Stomach (tissue), 8 donors: ENCODE measurements at regions not wholly inside any gene's neighbourhood (a gene's known extent, or its start where the extent isn't known, plus 50 kb on each side); places are given as distances from the start of the nearest gene placed in this dataset.

Source experiments
- DNase-seq, 2 donors: peaks; one replicate each; pipeline versions ENCODE4 v3.0.0 to v3.0.0-alpha.2; 2013 to 2019
- H3K27ac ChIP-seq, 5 donors: fragments of 200-600 bp in 4 of 5; sonication (generic) in 4 of 5; one replicate each; pipeline ENCODE4 v1.5.1; 2013 to 2019; ENCODE audit warnings: mild to moderate bottlenecking in 1 of 5, moderate library complexity in 1 of 5
- H3K27me3 ChIP-seq, 3 donors: fragments of 200-600 bp; sonication (generic); one replicate each; pipeline ENCODE4 v1.5.1; 2017 to 2019; ENCODE audit warnings: mixed run types in 1 of 3
- H3K36me3 ChIP-seq, 4 donors: fragments of 200-600 bp; sonication (generic); 1 replicate in 3 of 4; 2 replicates in 1 of 4; pipeline ENCODE4 v1.5.1; 2016 to 2019
- H3K4me1 ChIP-seq, 4 donors: fragments of 200-600 bp; sonication (generic); one replicate each; pipeline ENCODE4 v1.5.1; 2016 to 2019
- H3K4me3 ChIP-seq, 4 donors: fragments of 200-600 bp; sonication (generic) in 3 of 4; one replicate each; pipeline ENCODE4 v1.5.1; 2016 to 2019; ENCODE audit warnings: mild to moderate bottlenecking in 1 of 4
- H3K9me3 ChIP-seq, 4 donors: fragments of 200-600 bp; sonication (generic); one replicate each; pipeline ENCODE4 v1.5.1; 2016 to 2019
- EP300 ChIP-seq: sonication (generic); formaldehyde crosslinking; IDR thresholded peaks from one replicate; pipeline ENCODE4 v1.6.1; 2017; ENCODE audit warnings: antibody characterized with exemption
- POLR2A ChIP-seq, 4 donors: fragments of 450-650 bp; IDR thresholded peaks; one replicate each; pipeline ENCODE4 v1.6.1; 2016; ENCODE audit warnings: antibody characterized with exemption in 4 of 4, control low read depth in 2 of 4, mild to moderate bottlenecking in 1 of 4, moderate library complexity in 1 of 4
- POLR2AphosphoS5 ChIP-seq, 3 donors: sonication (generic); formaldehyde crosslinking; IDR thresholded peaks; one replicate each; pipeline ENCODE4 v1.6.1; 2016; ENCODE audit warnings: antibody characterized with exemption in 3 of 3
- WGBS, 5 donors: extraction: QIAGEN DNeasy Blood & Tissue Kit in 3 of 5; methylation state at CpG; one replicate each; pipeline versions ENCODE4 v1.1.5 to v1.1.7; 2013 to 2018; 5-methylcytosine and 5-hydroxymethylcytosine counted together
- intact Hi-C: fragments of 100-400 bp; cut with DNase I; formaldehyde crosslinking; loops from one replicate; pipeline ENCODE4 v1.15.1; 2023; ENCODE audit warnings: low total_unique reads
- TF ChIP-seq, protein P1 (sequence below), 7 experiments: fragments of 450-650 bp in 4 of 7; fragments of 200-600 bp in 3 of 7; sonication (generic) in 3 of 7; IDR thresholded peaks; one replicate each; pipeline ENCODE4 v1.5.1; 2016 to 2019; ENCODE audit warnings: antibody characterized with exemption in 7 of 7, control low read depth in 2 of 7, mild to moderate bottlenecking in 1 of 7
- donor health status: healthy with polysubstance abuse.
- donor health status: Bipolar disorder and iron deficiency.
- donor health status: healthy.

DNA sequence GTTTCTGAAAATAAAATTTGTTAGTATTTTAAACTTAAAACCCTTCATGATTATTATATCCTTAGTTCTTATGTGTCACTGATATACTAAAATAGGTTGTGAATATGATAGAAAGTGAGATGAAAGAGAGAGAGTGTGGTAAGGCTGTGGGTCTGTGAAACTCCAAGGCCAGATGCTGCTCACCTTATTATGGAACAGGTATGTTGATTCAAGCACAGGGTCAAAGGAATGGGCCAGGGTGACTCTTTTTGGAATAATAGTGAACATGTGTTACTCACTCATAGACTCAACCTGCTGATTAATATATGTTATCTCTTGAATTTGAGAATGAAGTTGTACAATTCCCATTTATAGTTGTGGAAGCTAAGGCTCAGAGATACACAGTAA is 70.7 kb upstream of the FN1 start:
- Histone ChIP-seq H3K27ac (peak overlapping the region in 4 of 5 donors; percentile 52 to 66 (median 56)), H3K27me3 (no peaks in the 10 kb centered on the region), H3K36me3 (no peaks in the 10 kb centered on the region), H3K4me3 (no peak overlapping the region), H3K4me1 (peaks cover 0 to 17% (median 5%) of the 10 kb centered on the region in 4 donors), H3K9me3 (no peaks in the 10 kb centered on the region)
- intact Hi-C loops, result no loop called here
- no peak for TF ChIP-seq EP300
- no peak for TF ChIP-seq POLR2A (IDR thresholded peaks at IDR 0.05)
- TF ChIP-seq, protein P1, sequence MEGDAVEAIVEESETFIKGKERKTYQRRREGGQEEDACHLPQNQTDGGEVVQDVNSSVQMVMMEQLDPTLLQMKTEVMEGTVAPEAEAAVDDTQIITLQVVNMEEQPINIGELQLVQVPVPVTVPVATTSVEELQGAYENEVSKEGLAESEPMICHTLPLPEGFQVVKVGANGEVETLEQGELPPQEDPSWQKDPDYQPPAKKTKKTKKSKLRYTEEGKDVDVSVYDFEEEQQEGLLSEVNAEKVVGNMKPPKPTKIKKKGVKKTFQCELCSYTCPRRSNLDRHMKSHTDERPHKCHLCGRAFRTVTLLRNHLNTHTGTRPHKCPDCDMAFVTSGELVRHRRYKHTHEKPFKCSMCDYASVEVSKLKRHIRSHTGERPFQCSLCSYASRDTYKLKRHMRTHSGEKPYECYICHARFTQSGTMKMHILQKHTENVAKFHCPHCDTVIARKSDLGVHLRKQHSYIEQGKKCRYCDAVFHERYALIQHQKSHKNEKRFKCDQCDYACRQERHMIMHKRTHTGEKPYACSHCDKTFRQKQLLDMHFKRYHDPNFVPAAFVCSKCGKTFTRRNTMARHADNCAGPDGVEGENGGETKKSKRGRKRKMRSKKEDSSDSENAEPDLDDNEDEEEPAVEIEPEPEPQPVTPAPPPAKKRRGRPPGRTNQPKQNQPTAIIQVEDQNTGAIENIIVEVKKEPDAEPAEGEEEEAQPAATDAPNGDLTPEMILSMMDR (IDR thresholded peaks at IDR 0.05), result no peak
- TF ChIP-seq POLR2AphosphoS5 (IDR thresholded peaks at IDR 0.05), result no peak
- no peak for DNase-seq

DNA sequence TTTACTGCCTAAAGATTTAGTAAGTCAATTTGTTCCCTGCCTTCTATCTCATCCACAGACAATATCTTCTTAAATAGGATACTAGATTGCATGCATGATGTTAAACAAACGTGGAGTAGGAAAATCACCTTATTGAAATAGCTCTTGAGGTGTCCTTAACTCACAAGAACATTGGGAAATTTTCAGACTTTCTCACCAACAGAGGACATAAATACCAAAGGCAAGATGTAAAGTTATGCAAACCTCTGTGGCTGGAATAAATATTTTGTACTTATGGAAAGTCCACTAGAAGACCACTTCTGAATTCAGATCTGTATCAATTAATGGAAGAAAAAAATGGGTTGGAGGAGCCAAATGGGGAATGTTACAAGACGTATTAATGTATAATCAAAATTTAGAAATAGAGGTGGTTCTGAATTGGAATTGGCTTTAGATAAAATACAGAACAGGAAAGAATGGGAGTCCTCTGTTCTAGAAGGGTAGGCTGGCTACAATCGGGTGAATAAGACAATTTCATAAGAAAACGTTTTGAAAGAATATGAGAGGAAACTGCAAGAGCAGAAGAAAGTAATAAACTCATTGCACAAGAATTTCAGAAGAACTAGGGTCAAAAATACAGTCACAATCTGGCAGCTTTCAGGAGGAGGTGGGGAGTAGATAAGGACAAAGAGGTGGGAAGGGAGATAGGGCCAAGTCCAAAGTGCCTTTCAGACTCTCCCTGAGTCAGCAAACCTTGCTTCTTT is 69.3 kb upstream of the FN1 start:
- Histone ChIP-seq H3K4me1 (peaks cover 0 to 17% (median 5%) of the 10 kb centered on the region in 4 donors), H3K36me3 (no peaks in the 10 kb centered on the region), H3K27ac (peak overlapping the region in 4 of 5 donors; percentile 52 to 66 (median 56)), H3K4me3 (peak overlapping the region in 3 of 4 donors; percentile 15 to 30 (median 23)), H3K27me3 (no peaks in the 10 kb centered on the region), H3K9me3 (no peaks in the 10 kb centered on the region)
- TF ChIP-seq, protein P1 (IDR thresholded peaks at IDR 0.05), result no peak
- TF ChIP-seq POLR2AphosphoS5 (IDR thresholded peaks at IDR 0.05) (peak in 1 of 3 donors; percentile 56), POLR2A (IDR thresholded peaks at IDR 0.05) (no peak), EP300 (no peak)
- peak in 1 of 2 donors; percentile 67 for DNase-seq
- intact Hi-C loops, result no loop called here
- 35 to 50% (median 48%) methylated on average over 4 of the region's 4 CpGs for WGBS, 5 donors

DNA sequence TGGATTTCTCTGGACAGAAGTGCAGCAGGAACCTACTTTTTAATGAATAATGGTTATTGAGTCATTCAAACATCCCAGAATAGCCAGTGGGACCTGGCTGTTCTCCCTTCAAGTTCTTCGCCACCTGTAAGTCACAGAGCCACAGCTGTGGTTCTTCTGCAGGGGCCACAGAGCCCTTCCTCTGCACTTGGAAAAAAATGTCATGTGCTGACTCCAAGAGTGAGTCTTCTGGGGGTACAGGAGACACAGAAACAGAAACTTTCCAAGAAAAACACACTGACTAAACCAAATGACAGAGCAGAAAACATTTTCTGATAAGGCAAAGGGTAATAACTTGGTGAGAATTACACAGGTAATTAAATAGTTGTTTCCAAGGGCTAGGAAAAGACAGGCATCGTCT is 68.7 kb upstream of the FN1 start:
- 80 to 87% (median 82%) methylated on average over 2 of the region's 2 CpGs for WGBS, 5 donors
- no peaks in the 10 kb centered on the region for H3K36me3 ChIP-seq
- no peak for DNase-seq

DNA sequence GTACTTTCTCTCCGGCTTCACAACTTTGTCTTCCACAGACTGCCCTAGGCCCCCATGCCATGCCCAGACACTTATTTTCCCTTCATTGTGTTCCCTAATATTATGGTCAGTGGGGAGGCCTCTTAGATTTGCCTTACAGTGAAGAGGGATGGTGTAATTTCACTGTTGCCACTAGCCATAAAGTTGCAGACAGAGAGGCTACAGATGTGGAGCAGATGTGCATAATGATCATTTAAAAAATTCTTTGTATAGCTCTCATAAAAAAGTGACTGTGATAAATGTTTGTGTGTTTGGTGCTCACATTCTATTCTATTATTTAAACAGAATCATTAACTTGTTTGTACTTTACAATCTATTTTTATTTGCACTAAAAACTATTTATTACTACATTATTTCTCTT is 67.5 kb upstream of the FN1 start:
- DNase-seq, result no peak
- WGBS, 5 donors, result 96 to 100% (median 100%) methylated on average over 1 of the region's 1 CpG
- TF ChIP-seq, protein P1 (IDR thresholded peaks at IDR 0.05), result no peak
- TF ChIP-seq POLR2A (IDR thresholded peaks at IDR 0.05) (no peak), EP300 (no peak), POLR2AphosphoS5 (IDR thresholded peaks at IDR 0.05) (no peak)

More for the DNA sequence above, 68.7 kb upstream of the FN1 start:
- H3K4me1 ChIP-seq, result peaks cover 0 to 17% (median 5%) of the 10 kb centered on the region in 4 donors
- H3K27me3 ChIP-seq, result no peaks in the 10 kb centered on the region
- no peaks in the 10 kb centered on the region for H3K9me3 ChIP-seq
- H3K4me3 ChIP-seq, result no peak overlapping the region
- intact Hi-C loops, result no loop called here
- no peak for TF ChIP-seq POLR2AphosphoS5 (IDR thresholded peaks at IDR 0.05)
- TF ChIP-seq, protein P1 (IDR thresholded peaks at IDR 0.05), result no peak
- TF ChIP-seq EP300, result no peak
- no peak for TF ChIP-seq POLR2A (IDR thresholded peaks at IDR 0.05)
- H3K27ac ChIP-seq, result no peak overlapping the region

More for the DNA sequence above, 67.5 kb upstream of the FN1 start:
- intact Hi-C loops, result no loop called here
- Histone ChIP-seq H3K4me1 (peaks cover 0 to 17% (median 5%) of the 10 kb centered on the region in 4 donors), H3K4me3 (no peak overlapping the region), H3K27ac (no peak overlapping the region), H3K27me3 (no peaks in the 10 kb centered on the region), H3K9me3 (no peaks in the 10 kb centered on the region), H3K36me3 (no peaks in the 10 kb centered on the region)
